HepG2 (cell line): ENCODE measurements at regions not wholly inside any gene's neighbourhood (a gene's known extent, or its start where the extent isn't known, plus 50 kb on each side); places are given as distances from the start of the nearest gene placed in this dataset.

Experiments used
- ARHGAP35 ChIP-seq: sonication (generic); formaldehyde crosslinking; IDR thresholded peaks from 2 replicates; pipeline ENCODE4 v1.9.0; 2022; ENCODE audit warnings: mild to moderate bottlenecking, inconsistent platforms, moderate library complexity, missing genetic modification reagents, borderline replicate concordance
- CHCHD3 ChIP-seq: sonication (generic); formaldehyde crosslinking; IDR thresholded peaks from 2 replicates; pipeline ENCODE4 v1.8.0; 2022; ENCODE audit warnings: mild to moderate bottlenecking, missing genetic modification reagents, moderate library complexity
- HES4 ChIP-seq: sonication (generic); formaldehyde crosslinking; IDR thresholded peaks from 2 replicates; pipeline ENCODE4 v1.9.0; 2021; ENCODE audit warnings: mild to moderate bottlenecking, missing genetic modification reagents, borderline replicate concordance
- NAIF1 ChIP-seq: sonication (generic); formaldehyde crosslinking; IDR thresholded peaks from 2 replicates; pipeline ENCODE4 v1.5.0; 2020; ENCODE audit warnings: mild to moderate bottlenecking, missing genetic modification reagents, borderline replicate concordance
- NR0B2 ChIP-seq: sonication (generic); formaldehyde crosslinking; IDR thresholded peaks from 2 replicates; pipeline ENCODE4 v1.4.0; 2020; ENCODE audit warnings: mild to moderate bottlenecking, missing genetic modification reagents
- NR1H2 ChIP-seq: sonication (generic); formaldehyde crosslinking; IDR thresholded peaks from 2 replicates; pipeline ENCODE4 v1.8.1; 2022; ENCODE audit warnings: low read depth, missing genetic modification reagents, borderline replicate concordance
- PAX8 ChIP-seq: sonication (generic); formaldehyde crosslinking; IDR thresholded peaks from 2 replicates; pipeline ENCODE4 v1.8.0; 2022; ENCODE audit warnings: mild to moderate bottlenecking, missing genetic modification reagents, borderline replicate concordance
- PCBP2 ChIP-seq: fragments of 200-400 bp; formaldehyde crosslinking; optimal IDR thresholded peaks from 2 replicates; pipeline ENCODE3; 2018; ENCODE audit warnings: low read length, low read depth; ENCODE audit not compliant: poor library complexity, severe bottlenecking
- SIX4 ChIP-seq: sonication (generic); formaldehyde crosslinking; IDR thresholded peaks from 2 replicates; pipeline ENCODE4 v1.4.0; 2020; ENCODE audit warnings: missing genetic modification reagents
- SNAPC2 ChIP-seq: sonication (generic); formaldehyde crosslinking; IDR thresholded peaks from 2 replicates; pipeline ENCODE4 v1.8.1; 2022; ENCODE audit warnings: mild to moderate bottlenecking, missing genetic modification reagents
- SNRNP70 ChIP-seq: fragments of 200-400 bp; formaldehyde crosslinking; IDR thresholded peaks from 2 replicates; pipeline ENCODE4 v1.6.1; 2017; ENCODE audit warnings: mild to moderate bottlenecking, low read depth, low read length, moderate library complexity
- SYNCRIP ChIP-seq: fragments of 200-400 bp; formaldehyde crosslinking; IDR thresholded peaks from 2 replicates; pipeline ENCODE4 v1.6.1; 2018; ENCODE audit warnings: mild to moderate bottlenecking, low read depth, low read length; ENCODE audit not compliant: insufficient read depth
- TCF7 ChIP-seq: sonication (generic); IDR thresholded peaks from 2 replicates; pipeline ENCODE4 v1.6.1; 2016; ENCODE audit warnings: antibody characterized with exemption, low read depth
- TFDP2 ChIP-seq: sonication (generic); formaldehyde crosslinking; IDR thresholded peaks from 2 replicates; pipeline ENCODE4 v1.4.0; 2020; ENCODE audit warnings: missing genetic modification reagents
- XBP1 ChIP-seq: sonication (generic); formaldehyde crosslinking; IDR thresholded peaks from 2 replicates; pipeline ENCODE4 v1.5.0; 2020; ENCODE audit warnings: missing genetic modification reagents
- ZNF276 ChIP-seq: sonication (generic); formaldehyde crosslinking; IDR thresholded peaks from 2 replicates; pipeline ENCODE4 v1.4.0; 2020; ENCODE audit warnings: mild to moderate bottlenecking, low read depth, missing genetic modification reagents
- ZNF543 ChIP-seq: sonication (generic); formaldehyde crosslinking; IDR thresholded peaks from 2 replicates; pipeline ENCODE4 v1.4.0; 2020; ENCODE audit warnings: mild to moderate bottlenecking, missing genetic modification reagents
- ZNF580 ChIP-seq: IDR thresholded peaks from 2 replicates; pipeline ENCODE4 v1.6.1; 2016; ENCODE audit warnings: low read depth, borderline replicate concordance

GRCh38 chr18:79588636-79589481 is 90.7 kb upstream of the CTDP1 start (continued):
- TF ChIP-seq ZNF543 (CRISPR knock-in tag) (peak; percentile 87; the same call in 1 of the 2 replicates), NAIF1 (CRISPR knock-in tag) (no peak), ARHGAP35 (CRISPR knock-in tag) (no peak; the same call in 1 of the 2 replicates), SIX4 (CRISPR knock-in tag) (no peak), NR1H2 (CRISPR knock-in tag) (peak; percentile 90; the same call in 1 of the 2 replicates), NR0B2 (CRISPR knock-in tag) (peak; percentile 69; the same call in 1 of the 2 replicates), SYNCRIP (no peak), ZNF580 (CRISPR knock-in tag) (peak; percentile 60; the same call in 1 of the 2 replicates), ZNF276 (CRISPR knock-in tag) (peak; percentile 95), PCBP2 (no peak), PAX8 (CRISPR knock-in tag) (peak; percentile 86; the same call in 1 of the 2 replicates), SNRNP70 (no peak), CHCHD3 (CRISPR knock-in tag) (0 out of 2 replicates have a peak, but pooled peaks have one; percentile 52), SNAPC2 (no peak), HES4 (CRISPR knock-in tag) (peak; percentile 74; the same call in 1 of the 2 replicates), TCF7 (no peak), TFDP2 (peak; percentile 93), XBP1 (CRISPR knock-in tag) (peak; percentile 82; the same call in 1 of the 2 replicates)
